Tibial nerve (tissue), 4 donors: ENCODE measurements at regions not wholly inside any gene's neighbourhood (a gene's known extent, or its start where the extent isn't known, plus 50 kb on each side); places are given as distances from the start of the nearest gene placed in this dataset.

Source experiments
- DNase-seq, 2 donors: peaks; one replicate each; pipeline ENCODE4 v3.0.0-alpha.2; 2019; ENCODE audit warnings: low spot score in 2 of 2
- H3K27ac ChIP-seq, 4 donors: fragments of 200-600 bp; sonication (generic) in 3 of 4; one replicate each; pipeline ENCODE4 v1.5.1; 2017 to 2019; ENCODE audit warnings: mild to moderate bottlenecking in 1 of 4
- H3K27me3 ChIP-seq, 2 donors: fragments of 200-600 bp; sonication (generic) in 1 of 2; one replicate each; pipeline versions ENCODE4 v1.5.1 to v1.6.0; 2017 to 2019
- H3K36me3 ChIP-seq, 3 donors: fragments of 200-600 bp; sonication (generic); one replicate each; pipeline ENCODE4 v1.5.1; 2018 to 2019
- H3K4me1 ChIP-seq, 4 donors: fragments of 200-600 bp; sonication (generic) in 3 of 4; one replicate each; pipeline ENCODE4 v1.5.1; 2017 to 2019
- H3K4me3 ChIP-seq, 4 donors: fragments of 200-600 bp; sonication (generic) in 3 of 4; one replicate each; pipeline ENCODE4 v1.5.1; 2017 to 2019; ENCODE audit warnings: mild to moderate bottlenecking in 1 of 4, moderate library complexity in 1 of 4
- H3K9me3 ChIP-seq, 4 donors: fragments of 200-600 bp; sonication (generic) in 3 of 4; one replicate each; pipeline ENCODE4 v1.5.1; 2017 to 2019
- EP300 ChIP-seq, 2 donors: sonication (generic); formaldehyde crosslinking; IDR thresholded peaks; one replicate each; pipeline ENCODE4 v1.6.1; 2017; ENCODE audit warnings: antibody characterized with exemption in 2 of 2, mild to moderate bottlenecking in 1 of 2
- POLR2A ChIP-seq, 2 donors: fragments of 450-650 bp; IDR thresholded peaks; one replicate each; pipeline ENCODE4 v1.6.1; 2017; ENCODE audit warnings: antibody characterized with exemption in 2 of 2, mild to moderate bottlenecking in 2 of 2, moderate library complexity in 2 of 2
- WGBS, 2 donors: methylation state at CpG; one replicate each; pipeline ENCODE4 v1.1.5; 2018; 5-methylcytosine and 5-hydroxymethylcytosine counted together
- TF ChIP-seq, protein P1 (sequence below), 5 experiments: fragments of 200-600 bp in 3 of 5; fragments of 450-650 bp in 2 of 5; sonication (generic) in 3 of 5; IDR thresholded peaks; one replicate each; pipeline ENCODE4 v1.5.1; 2016 to 2019; ENCODE audit warnings: antibody characterized with exemption in 5 of 5, mild to moderate bottlenecking in 3 of 5, moderate library complexity in 2 of 5

DNA sequence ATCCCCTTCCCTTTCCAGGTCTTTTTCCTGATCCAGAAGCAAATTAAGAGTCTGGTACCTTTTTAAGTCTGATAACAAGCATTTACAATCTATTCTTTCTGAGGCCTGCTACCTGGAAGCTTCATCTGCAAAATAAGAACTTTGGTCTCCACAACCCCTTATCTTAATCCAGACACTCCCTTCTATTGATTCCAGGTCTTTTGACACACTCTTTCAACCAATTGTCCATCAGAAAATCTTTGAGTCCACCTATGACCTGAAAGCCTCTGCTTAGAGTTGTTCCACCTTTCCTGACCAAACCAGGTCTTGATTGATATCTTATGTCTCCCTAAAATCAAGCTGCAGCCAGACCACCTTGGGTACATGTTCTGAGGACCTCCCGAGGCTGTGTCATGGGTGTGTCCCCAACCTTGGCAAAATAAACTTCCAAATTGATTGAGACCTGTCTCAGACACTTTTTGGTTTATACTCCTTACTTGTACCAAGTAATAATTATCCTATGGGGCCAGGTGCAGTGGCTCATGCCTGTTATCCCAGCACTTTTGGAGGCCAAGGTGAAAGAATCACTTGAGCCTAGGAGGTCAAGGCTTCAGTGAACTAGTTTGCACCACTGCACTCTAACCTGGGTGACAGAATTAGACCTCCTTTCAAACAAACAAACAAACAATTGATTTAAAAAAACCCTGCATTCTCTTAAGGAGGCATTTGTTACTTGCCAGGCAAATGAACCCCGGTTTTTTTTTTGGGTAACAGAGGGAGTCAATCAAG lies 126.1 kb downstream of the MAP3K21 start:
- no peaks in the 10 kb centered on the region for H3K27me3 ChIP-seq
- H3K36me3 ChIP-seq: no peaks in the 10 kb centered on the region
- H3K27ac ChIP-seq: no peak overlapping the region
- TF ChIP-seq POLR2A (IDR thresholded peaks at IDR 0.05) (no peak), EP300 (IDR thresholded peaks at IDR 0.05) (no peak)
- TF ChIP-seq, protein P1, sequence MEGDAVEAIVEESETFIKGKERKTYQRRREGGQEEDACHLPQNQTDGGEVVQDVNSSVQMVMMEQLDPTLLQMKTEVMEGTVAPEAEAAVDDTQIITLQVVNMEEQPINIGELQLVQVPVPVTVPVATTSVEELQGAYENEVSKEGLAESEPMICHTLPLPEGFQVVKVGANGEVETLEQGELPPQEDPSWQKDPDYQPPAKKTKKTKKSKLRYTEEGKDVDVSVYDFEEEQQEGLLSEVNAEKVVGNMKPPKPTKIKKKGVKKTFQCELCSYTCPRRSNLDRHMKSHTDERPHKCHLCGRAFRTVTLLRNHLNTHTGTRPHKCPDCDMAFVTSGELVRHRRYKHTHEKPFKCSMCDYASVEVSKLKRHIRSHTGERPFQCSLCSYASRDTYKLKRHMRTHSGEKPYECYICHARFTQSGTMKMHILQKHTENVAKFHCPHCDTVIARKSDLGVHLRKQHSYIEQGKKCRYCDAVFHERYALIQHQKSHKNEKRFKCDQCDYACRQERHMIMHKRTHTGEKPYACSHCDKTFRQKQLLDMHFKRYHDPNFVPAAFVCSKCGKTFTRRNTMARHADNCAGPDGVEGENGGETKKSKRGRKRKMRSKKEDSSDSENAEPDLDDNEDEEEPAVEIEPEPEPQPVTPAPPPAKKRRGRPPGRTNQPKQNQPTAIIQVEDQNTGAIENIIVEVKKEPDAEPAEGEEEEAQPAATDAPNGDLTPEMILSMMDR (IDR thresholded peaks at IDR 0.05): no peak
- H3K9me3 ChIP-seq: no peaks in the 10 kb centered on the region
- no peaks in the 10 kb centered on the region for H3K4me1 ChIP-seq
- no peak overlapping the region for H3K4me3 ChIP-seq
- DNase-seq: no peak
- WGBS, 2 donors: 83 to 94% methylated on average over 2 of the region's 2 CpGs

- no peak overlapping the region for H3K27ac ChIP-seq
- TF ChIP-seq, protein P1 (IDR thresholded peaks at IDR 0.05): no peak
- TF ChIP-seq EP300 (IDR thresholded peaks at IDR 0.05) (no peak), POLR2A (IDR thresholded peaks at IDR 0.05) (no peak)
- H3K9me3 ChIP-seq: no peaks in the 10 kb centered on the region
- no peaks in the 10 kb centered on the region for H3K36me3 ChIP-seq
- H3K4me1 ChIP-seq: no peaks in the 10 kb centered on the region
- 69 to 89% methylated on average over 1 of the region's 1 CpG for WGBS, 2 donors
- no peaks in the 10 kb centered on the region for H3K27me3 ChIP-seq
- DNase-seq: no peak
- no peak overlapping the region for H3K4me3 ChIP-seq
Observed at GRCh38 chr1:233459470-233459945, 132.0 kb downstream of the MAP3K21 start.

GRCh38 chr1:233459968-233460367 lies 132.4 kb downstream of the MAP3K21 start:
- Histone ChIP-seq H3K9me3 (peaks cover 0 to 3% (median 0%) of the 10 kb centered on the region in 4 donors), H3K27ac (no peak overlapping the region), H3K4me1 (no peaks in the 10 kb centered on the region), H3K36me3 (no peaks in the 10 kb centered on the region), H3K4me3 (no peak overlapping the region), H3K27me3 (no peaks in the 10 kb centered on the region)
- TF ChIP-seq POLR2A (IDR thresholded peaks at IDR 0.05) (no peak), EP300 (IDR thresholded peaks at IDR 0.05) (no peak)
- WGBS, 2 donors: 29 to 38% methylated on average over 5 of the region's 5 CpGs
- DNase-seq: no peak

DNA sequence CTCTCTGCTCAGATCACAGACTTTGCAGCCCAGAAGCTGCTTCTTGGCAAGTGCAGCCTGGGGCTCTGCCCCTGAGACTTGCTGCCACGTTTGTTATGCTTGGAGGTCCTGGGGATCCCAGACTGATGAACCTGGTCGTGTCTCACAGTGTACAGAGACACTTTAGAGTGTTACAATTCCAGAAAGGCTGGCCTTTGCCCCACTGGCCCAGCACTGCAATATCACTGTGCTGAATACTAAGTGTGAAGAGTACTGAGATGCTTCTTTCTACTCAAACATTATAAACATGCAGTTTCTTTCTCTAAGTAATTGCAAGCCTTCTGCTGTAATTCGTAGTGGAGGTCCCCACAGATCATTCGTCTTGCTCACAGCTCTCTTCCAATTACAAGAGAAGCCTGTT lies 133.2 kb downstream of the MAP3K21 start:
- no peaks in the 10 kb centered on the region for H3K36me3 ChIP-seq
- WGBS, 2 donors: 41 to 48% methylated on average over 4 of the region's 4 CpGs
- no peak overlapping the region for H3K27ac ChIP-seq
- no peak for TF ChIP-seq POLR2A (IDR thresholded peaks at IDR 0.05)
- TF ChIP-seq, protein P1 (IDR thresholded peaks at IDR 0.05): no peak
- TF ChIP-seq EP300 (IDR thresholded peaks at IDR 0.05): no peak
- H3K9me3 ChIP-seq: peaks cover 0 to 10% (median 0%) of the 10 kb centered on the region in 4 donors
- H3K4me3 ChIP-seq: no peak overlapping the region
- no peaks in the 10 kb centered on the region for H3K27me3 ChIP-seq
- DNase-seq: no peak
- H3K4me1 ChIP-seq: no peaks in the 10 kb centered on the region

- Histone ChIP-seq H3K4me1 (no peaks in the 10 kb centered on the region), H3K9me3 (peaks cover 0 to 15% (median 0%) of the 10 kb centered on the region in 4 donors), H3K27me3 (no peaks in the 10 kb centered on the region), H3K36me3 (no peaks in the 10 kb centered on the region), H3K4me3 (no peak overlapping the region), H3K27ac (no peak overlapping the region)
- DNase-seq: no peak
- TF ChIP-seq EP300 (IDR thresholded peaks at IDR 0.05) (no peak), POLR2A (IDR thresholded peaks at IDR 0.05) (no peak)
- TF ChIP-seq, protein P1 (IDR thresholded peaks at IDR 0.05): no peak
- whole genome bisulfite sequencing, 2 donors: 70 to 82% methylated on average over 1 of the region's 1 CpG
Observed at GRCh38 chr1:233461847-233462246, 134.3 kb downstream of the MAP3K21 start.
